A549 (cell line): ENCODE measurements at regions not wholly inside any gene's neighbourhood (a gene's known extent, or its start where the extent isn't known, plus 50 kb on each side); places are given as distances from the start of the nearest gene placed in this dataset.

Experiments used
- ATAC-seq, 2 experiments: fragments of 200-7000 bp in 1 of 2; fragments of >200 bp in 1 of 2; cut with Nextera tagmentation in 1 of 2; cut with Tn5 transposase in 1 of 2; 3 replicates each; pipeline versions ENCODE4 v1.8.0 to v1.9.1; 2018 to 2020; ENCODE audit warnings: mild to moderate bottlenecking in 1 of 2, moderate library complexity in 1 of 2
- CTCF ChIA-PET: fragments of 300-600 bp; sonication (Branson Sonifier 250); formaldehyde crosslinking; extraction: SDS; loops from one replicate; lab custom pipeline; 2021; ENCODE audit warnings: antibody characterized with exemption, inconsistent platforms; lab: Yijun Ruan, JAX
- POLR2A ChIA-PET: fragments of 350-600 bp; formaldehyde crosslinking; extraction: SDS; loops from one replicate; lab custom pipeline; 2021; ENCODE audit warnings: antibody characterized with exemption, inconsistent platforms; lab: Yijun Ruan, JAX
- DNase-seq, 2 experiments: peaks; one replicate each; pipeline versions ENCODE4 v3.0.0 to v3.0.0-alpha.2; 2011 to 2016; ENCODE audit warnings: low read depth in 1 of 2, low spot score in 1 of 2
- FAIRE-seq: peaks from 2 replicates; lab custom pipeline; 2011; peaks lifted over from hg19 to GRCh38; lab: Jason Lieb, UNC
- H3K27ac ChIP-seq, 2 experiments: fragments of >200 bp; sonication (Bioruptor Twin); formaldehyde crosslinking; 3 replicates each; pipeline ENCODE4 v1.5.1; 2016 to 2017
- H3K4me1 ChIP-seq: fragments of >200 bp; sonication (Bioruptor Twin); formaldehyde crosslinking; 3 replicates; pipeline ENCODE4 v1.6.1; 2016
- H3K4me2 ChIP-seq: fragments of >200 bp; sonication (Bioruptor Twin); formaldehyde crosslinking; 3 replicates; pipeline ENCODE4 v1.6.1; 2016
- H3K4me3 ChIP-seq: fragments of >200 bp; sonication (Bioruptor Twin); formaldehyde crosslinking; 3 replicates; pipeline ENCODE4 v1.5.1; 2016
- H3K9me3 ChIP-seq: fragments of >200 bp; sonication (Bioruptor Twin); formaldehyde crosslinking; 3 replicates; pipeline ENCODE4 v1.6.1; 2016
- ATOH8 ChIP-seq: fragments of 250-450 bp; sonication (Bioruptor Pico); IDR thresholded peaks from 2 replicates; pipeline ENCODE4 v1.5.0; 2020; ENCODE audit warnings: low read depth, mild to moderate bottlenecking, moderate library complexity
- BHLHE40 ChIP-seq: IDR thresholded peaks from 2 replicates; pipeline ENCODE4 v1.6.1; 2012; ENCODE audit warnings: low read depth, low read length, inconsistent platforms
- CBX2 ChIP-seq: fragments of 200-600 bp; sonication (generic); IDR thresholded peaks from 2 replicates; pipeline ENCODE4 v1.6.1; 2016; ENCODE audit warnings: low read depth, mild to moderate bottlenecking, borderline replicate concordance
- CHD2 ChIP-seq: fragments of 150-350 bp; IDR thresholded peaks from 2 replicates; pipeline ENCODE4 v1.6.1; 2014; ENCODE audit warnings: low read length; ENCODE audit not compliant: partially characterized antibody
- CTCF ChIP-seq: fragments of >200 bp; sonication (Bioruptor Twin); formaldehyde crosslinking; IDR thresholded peaks from 3 replicates; pipeline ENCODE4 v1.5.1; 2016
- EHF ChIP-seq: fragments of 250-450 bp; sonication (Bioruptor Pico); IDR thresholded peaks from 2 replicates; pipeline ENCODE4 v1.5.0; 2020; ENCODE audit warnings: mild to moderate bottlenecking
- EP300 ChIP-seq, 2 experiments: fragments of >200 bp; sonication (Bioruptor Twin); formaldehyde crosslinking; IDR thresholded peaks; 2 replicates in 1 of 2; 3 replicates in 1 of 2; pipeline ENCODE4 v1.6.1; 2016 to 2017
- FOSB ChIP-seq: fragments of 250-450 bp; sonication (Bioruptor Pico); IDR thresholded peaks from 2 replicates; pipeline ENCODE4 v1.5.0; 2020; ENCODE audit warnings: mild to moderate bottlenecking, moderate library complexity
- FOXS1 ChIP-seq: fragments of 250-450 bp; sonication (Bioruptor Pico); IDR thresholded peaks from 2 replicates; pipeline ENCODE4 v1.5.0; 2020; ENCODE audit warnings: mild to moderate bottlenecking, moderate library complexity
- HEYL ChIP-seq: fragments of 250-450 bp; sonication (Bioruptor Pico); IDR thresholded peaks from 2 replicates; pipeline ENCODE4 v1.8.0; 2021; ENCODE audit warnings: mild to moderate bottlenecking, moderate library complexity
- HMGXB4 ChIP-seq: fragments of 250-450 bp; sonication (Bioruptor Pico); IDR thresholded peaks from 2 replicates; pipeline ENCODE4 v1.5.0; 2021; ENCODE audit warnings: mild to moderate bottlenecking, moderate library complexity, borderline replicate concordance
- HOXA7 ChIP-seq: fragments of 250-450 bp; sonication (Bioruptor Pico); IDR thresholded peaks from 2 replicates; pipeline ENCODE4 v1.5.0; 2020; ENCODE audit warnings: mild to moderate bottlenecking, moderate library complexity
- HOXB5 ChIP-seq: fragments of 250-450 bp; sonication (Bioruptor Pico); IDR thresholded peaks from 2 replicates; pipeline ENCODE4 v1.5.0; 2020; ENCODE audit warnings: mild to moderate bottlenecking, moderate library complexity
- JUNB ChIP-seq: fragments of >200 bp; sonication (Bioruptor Twin); formaldehyde crosslinking; IDR thresholded peaks from 2 replicates; pipeline ENCODE4 v1.6.1; 2016
- MYC ChIP-seq: IDR thresholded peaks from 2 replicates; pipeline ENCODE4 v1.6.1; 2012; ENCODE audit warnings: mild to moderate bottlenecking, inconsistent platforms, low read length, improper control_type of control experiment, borderline replicate concordance
- NFE2L2 ChIP-seq: fragments of 150-350 bp; conservative IDR thresholded peaks from 2 replicates; pipeline ENCODE4 v1.6.1; 2014; ENCODE audit warnings: low read length
- NPAS2 ChIP-seq: fragments of 250-450 bp; sonication (Bioruptor Pico); IDR thresholded peaks from 2 replicates; pipeline ENCODE4 v1.8.0; 2022; ENCODE audit warnings: mild to moderate bottlenecking, moderate library complexity, borderline replicate concordance
- NR3C1 ChIP-seq: fragments of >200 bp; sonication (Bioruptor Twin); formaldehyde crosslinking; IDR thresholded peaks from 3 replicates; pipeline ENCODE4 v1.6.1; 2017
- PHF8 ChIP-seq: fragments of 200-600 bp; sonication (generic); IDR thresholded peaks from 2 replicates; pipeline ENCODE4 v1.6.1; 2016; ENCODE audit warnings: low read depth, mild to moderate bottlenecking, antibody characterized with exemption, moderate library complexity, borderline replicate concordance
- POLR2A ChIP-seq: IDR thresholded peaks from 2 replicates; pipeline ENCODE4 v1.6.1; 2012; ENCODE audit warnings: mild to moderate bottlenecking, low read length
- RARB ChIP-seq: fragments of 250-450 bp; sonication (Bioruptor Pico); IDR thresholded peaks from 2 replicates; pipeline ENCODE4 v1.8.0; 2021; ENCODE audit warnings: mild to moderate bottlenecking, moderate library complexity
- RCOR1 ChIP-seq: fragments of 150-350 bp; IDR thresholded peaks from 2 replicates; pipeline ENCODE4 v1.6.1; 2014; ENCODE audit warnings: antibody characterized with exemption, low read length, low read depth
- SMC3 ChIP-seq: fragments of >200 bp; sonication (Bioruptor Twin); formaldehyde crosslinking; IDR thresholded peaks from 3 replicates; pipeline ENCODE4 v1.6.1; 2018; ENCODE audit warnings: inconsistent platforms
- ZFP36 ChIP-seq: fragments of 450-650 bp; IDR thresholded peaks from 2 replicates; pipeline ENCODE4 v1.6.1; 2014; ENCODE audit warnings: borderline replicate concordance; ENCODE audit not compliant: partially characterized antibody
- WGBS: methylation state at CpG from one replicate; pipeline ENCODE4 v1.1.6; 2017; ENCODE audit errors: missing lambda C conversion rate; 5-methylcytosine and 5-hydroxymethylcytosine counted together
- TF ChIP-seq, protein P1 (sequence below): IDR thresholded peaks from 2 replicates; pipeline ENCODE4 v1.6.1; 2012

GRCh38 chr10:56487746-56488145, 126.7 kb upstream of the ZWINT start (continued):
- TF ChIP-seq JUNB = no peak
- TF ChIP-seq ZFP36 = no peak
- TF ChIP-seq, all 56 proteins: peak for 0

GRCh38 chr10:56481521-56482091, 120.5 kb upstream of the ZWINT start:
- no peak overlapping the region for H3K27ac ChIP-seq
- ChIA-PET CTCF (no interaction called here), POLR2A (no interaction called here)
- no peak for ATAC-seq
- H3K9me3 ChIP-seq = no peaks in the 10 kb centered on the region
- no peak for DNase-seq
- TF ChIP-seq POLR2A (no peak), FOXS1 (CRISPR knock-in tag) (no peak), HMGXB4 (CRISPR knock-in tag) (no peak), ATOH8 (CRISPR knock-in tag) (no peak), SMC3 (no peak), HOXA7 (CRISPR knock-in tag) (no peak), EHF (CRISPR knock-in tag) (no peak), ZFP36 (no peak), CBX2 (no peak), CTCF (no peak), EP300 (IDR thresholded peaks at IDR 0.05) (no peak), RCOR1 (no peak), HEYL (CRISPR knock-in tag) (no peak), FOSB (CRISPR knock-in tag) (no peak), HOXB5 (CRISPR knock-in tag) (no peak), BHLHE40 (no peak)
- no peak overlapping the region for H3K4me2 ChIP-seq
- WGBS = 9% methylated on average over 3 of the region's 3 CpGs
- no peaks in the 10 kb centered on the region for H3K4me1 ChIP-seq
- H3K4me3 ChIP-seq = no peak overlapping the region
- FAIRE-seq = no peak

- TF ChIP-seq, protein P1, sequence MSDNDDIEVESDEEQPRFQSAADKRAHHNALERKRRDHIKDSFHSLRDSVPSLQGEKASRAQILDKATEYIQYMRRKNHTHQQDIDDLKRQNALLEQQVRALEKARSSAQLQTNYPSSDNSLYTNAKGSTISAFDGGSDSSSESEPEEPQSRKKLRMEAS = no peak
- TF ChIP-seq NR3C1 (no peak), CTCF (no peak), NPAS2 (CRISPR knock-in tag) (no peak), MYC (no peak), NFE2L2 (no peak), ATOH8 (CRISPR knock-in tag) (no peak), PHF8 (no peak), RARB (no peak), CHD2 (no peak)
- DNase-seq (no peak), FAIRE-seq (no peak), ATAC-seq (no peak)
- 19% methylated on average over 2 of the region's 2 CpGs for WGBS
- Histone ChIP-seq H3K9me3 (no peaks in the 10 kb centered on the region), H3K4me2 (no peak overlapping the region), H3K27ac (no peak overlapping the region), H3K4me3 (no peak overlapping the region), H3K4me1 (no peaks in the 10 kb centered on the region)
- ChIA-PET POLR2A (no interaction called here), CTCF (no interaction called here)
Observed at GRCh38 chr10:56472978-56473377, 111.9 kb upstream of the ZWINT start.
